Mucosa of descending colon (tissue), 3 donors: ENCODE measurements at regions not wholly inside any gene's neighbourhood (a gene's known extent, or its start where the extent isn't known, plus 50 kb on each side); places are given as distances from the start of the nearest gene placed in this dataset.

ENCODE experiments used
- ATAC-seq: fragments of 200-7000 bp; cut with Tn5 transposase; one replicate; pipeline ENCODE4 v1.9.1; 2020; ENCODE audit warnings: mild to moderate bottlenecking, moderate library complexity
- DNase-seq, 3 donors: peaks; one replicate each; pipeline ENCODE4 v3.0.0-alpha.2; 2020
- H3K36me3 ChIP-seq: fragments of 200-600 bp; one replicate; pipeline ENCODE4 v1.8.0; 2021; ENCODE audit warnings: low read depth, mild to moderate bottlenecking
- H3K4me1 ChIP-seq: fragments of 200-600 bp; one replicate; pipeline ENCODE4 v1.8.0; 2021; ENCODE audit warnings: low read depth, mild to moderate bottlenecking
- H3K4me3 ChIP-seq: fragments of 200-600 bp; one replicate; pipeline ENCODE4 v1.8.0; 2021; ENCODE audit warnings: mild to moderate bottlenecking
- H3K9me3 ChIP-seq: fragments of 200-600 bp; one replicate; pipeline ENCODE4 v1.8.0; 2021; ENCODE audit warnings: mild to moderate bottlenecking
- CTCF ChIP-seq: fragments of 200-600 bp; IDR thresholded peaks from one replicate; pipeline ENCODE4 v1.8.0; 2022; ENCODE audit warnings: antibody characterized with exemption, mild to moderate bottlenecking
- intact Hi-C, 2 donors: fragments of 100-400 bp; cut with DNase I in 1 of 2; cut with micrococcal nuclease in 1 of 2; formaldehyde crosslinking; loops; one replicate each; pipeline versions ENCODE4 v1.11.0 to v1.11.1; 2022; cut with DNase I, micrococcal nuclease
- donor health status: DM: no; HTN: no; CAD: no; lungs with moderate emphysema.
- donor health status: DM: no; HTN: no; CAD: no.
- donor health status: DM: no; HTN: yes; CAD: no.

- intact Hi-C loops: no loop called here
- H3K36me3 ChIP-seq: no peaks in the 10 kb centered on the region
- no peak overlapping the region for H3K4me3 ChIP-seq
- H3K9me3 ChIP-seq: no peaks in the 10 kb centered on the region
- TF ChIP-seq CTCF: no peak
- DNase-seq (peak in 1 of 3 donors; percentile 30), ATAC-seq (no peak)
- peaks cover 2% of the 10 kb centered on the region for H3K4me1 ChIP-seq
Measured at GRCh38 chr9:129282272-129282671, 104.2 kb upstream of the IER5L start.

GRCh38 chr9:129281506-129282145 lies 103.6 kb upstream of the IER5L start:
- TF ChIP-seq CTCF: no peak
- no peak overlapping the region for H3K4me3 ChIP-seq
- peak in 1 of 3 donors; percentile 43 for DNase-seq
- no peaks in the 10 kb centered on the region for H3K9me3 ChIP-seq
- intact Hi-C loops: no loop called here
- H3K36me3 ChIP-seq: no peaks in the 10 kb centered on the region
- ATAC-seq: no peak
- H3K4me1 ChIP-seq: peaks cover 2% of the 10 kb centered on the region

GRCh38 chr9:129280623-129281271 lies 102.7 kb upstream of the IER5L start:
- peak in 1 of 3 donors; percentile 41 for DNase-seq
- Histone ChIP-seq H3K4me1 (peaks cover 2% of the 10 kb centered on the region), H3K36me3 (no peaks in the 10 kb centered on the region), H3K9me3 (no peaks in the 10 kb centered on the region), H3K4me3 (no peak overlapping the region)
- TF ChIP-seq CTCF: no peak
- intact Hi-C loops: no loop called here
- no peak for ATAC-seq

- intact Hi-C loops: no loop called here
- DNase-seq: peak in 1 of 3 donors; percentile 17
Measured at GRCh38 chr9:129280236-129280622, 102.2 kb upstream of the IER5L start.

GRCh38 chr9:129278391-129279237 lies 100.6 kb upstream of the IER5L start:
- H3K36me3 ChIP-seq: no peaks in the 10 kb centered on the region
- DNase-seq (peak; percentile 61 to 75 (median 65)), ATAC-seq (peak; percentile 85)
- intact Hi-C loops: no loop called here
- H3K9me3 ChIP-seq: no peaks in the 10 kb centered on the region
- H3K4me3 ChIP-seq: no peak overlapping the region
- peaks cover 2% of the 10 kb centered on the region for H3K4me1 ChIP-seq
- no peak for TF ChIP-seq CTCF

More at GRCh38 chr9:129280236-129280622, 102.2 kb upstream of the IER5L start:
- TF ChIP-seq CTCF: no peak
- Histone ChIP-seq H3K9me3 (no peaks in the 10 kb centered on the region), H3K4me3 (no peak overlapping the region), H3K36me3 (no peaks in the 10 kb centered on the region), H3K4me1 (peaks cover 2% of the 10 kb centered on the region)
- ATAC-seq: no peak
